ENCODE measurements at regions not wholly inside any gene's neighbourhood (a gene's known extent, or its start where the extent isn't known, plus 50 kb on each side); places are given as distances from the start of the nearest gene placed in this dataset.

GRCh38 chr1:83808536-83808935 lies 190.4 kb downstream of the TTLL7 start:
- TF ChIP-seq CBFB (CRISPR knock-in tag; IDR thresholded peaks at IDR 0.05; ENCODE audit: low read depth) (no peak), CTCF (IDR thresholded peaks at IDR 0.05) (no peak), FOXP4 (CRISPR knock-in tag; IDR thresholded peaks at IDR 0.05) (no peak), NR1H2 (CRISPR knock-in tag; IDR thresholded peaks at IDR 0.05) (no peak), E2F5 (CRISPR knock-in tag; IDR thresholded peaks at IDR 0.05) (no peak), ZBTB43 (CRISPR knock-in tag; IDR thresholded peaks at IDR 0.05) (no peak), ESRRA (CRISPR knock-in tag; IDR thresholded peaks at IDR 0.05; ENCODE audit: borderline replicate concordance) (no peak), ZNF232 (CRISPR knock-in tag; IDR thresholded peaks at IDR 0.05) (no peak)
- TF ChIP-seq, protein P1, sequence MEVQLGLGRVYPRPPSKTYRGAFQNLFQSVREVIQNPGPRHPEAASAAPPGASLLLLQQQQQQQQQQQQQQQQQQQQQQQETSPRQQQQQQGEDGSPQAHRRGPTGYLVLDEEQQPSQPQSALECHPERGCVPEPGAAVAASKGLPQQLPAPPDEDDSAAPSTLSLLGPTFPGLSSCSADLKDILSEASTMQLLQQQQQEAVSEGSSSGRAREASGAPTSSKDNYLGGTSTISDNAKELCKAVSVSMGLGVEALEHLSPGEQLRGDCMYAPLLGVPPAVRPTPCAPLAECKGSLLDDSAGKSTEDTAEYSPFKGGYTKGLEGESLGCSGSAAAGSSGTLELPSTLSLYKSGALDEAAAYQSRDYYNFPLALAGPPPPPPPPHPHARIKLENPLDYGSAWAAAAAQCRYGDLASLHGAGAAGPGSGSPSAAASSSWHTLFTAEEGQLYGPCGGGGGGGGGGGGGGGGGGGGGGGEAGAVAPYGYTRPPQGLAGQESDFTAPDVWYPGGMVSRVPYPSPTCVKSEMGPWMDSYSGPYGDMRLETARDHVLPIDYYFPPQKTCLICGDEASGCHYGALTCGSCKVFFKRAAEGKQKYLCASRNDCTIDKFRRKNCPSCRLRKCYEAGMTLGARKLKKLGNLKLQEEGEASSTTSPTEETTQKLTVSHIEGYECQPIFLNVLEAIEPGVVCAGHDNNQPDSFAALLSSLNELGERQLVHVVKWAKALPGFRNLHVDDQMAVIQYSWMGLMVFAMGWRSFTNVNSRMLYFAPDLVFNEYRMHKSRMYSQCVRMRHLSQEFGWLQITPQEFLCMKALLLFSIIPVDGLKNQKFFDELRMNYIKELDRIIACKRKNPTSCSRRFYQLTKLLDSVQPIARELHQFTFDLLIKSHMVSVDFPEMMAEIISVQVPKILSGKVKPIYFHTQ (CRISPR knock-in tag; IDR thresholded peaks at IDR 0.05), result no peak
- TF ChIP-seq, protein P2, sequence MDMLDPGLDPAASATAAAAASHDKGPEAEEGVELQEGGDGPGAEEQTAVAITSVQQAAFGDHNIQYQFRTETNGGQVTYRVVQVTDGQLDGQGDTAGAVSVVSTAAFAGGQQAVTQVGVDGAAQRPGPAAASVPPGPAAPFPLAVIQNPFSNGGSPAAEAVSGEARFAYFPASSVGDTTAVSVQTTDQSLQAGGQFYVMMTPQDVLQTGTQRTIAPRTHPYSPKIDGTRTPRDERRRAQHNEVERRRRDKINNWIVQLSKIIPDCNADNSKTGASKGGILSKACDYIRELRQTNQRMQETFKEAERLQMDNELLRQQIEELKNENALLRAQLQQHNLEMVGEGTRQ (CRISPR knock-in tag; IDR thresholded peaks at IDR 0.05), result no peak
- TF ChIP-seq, protein P3, sequence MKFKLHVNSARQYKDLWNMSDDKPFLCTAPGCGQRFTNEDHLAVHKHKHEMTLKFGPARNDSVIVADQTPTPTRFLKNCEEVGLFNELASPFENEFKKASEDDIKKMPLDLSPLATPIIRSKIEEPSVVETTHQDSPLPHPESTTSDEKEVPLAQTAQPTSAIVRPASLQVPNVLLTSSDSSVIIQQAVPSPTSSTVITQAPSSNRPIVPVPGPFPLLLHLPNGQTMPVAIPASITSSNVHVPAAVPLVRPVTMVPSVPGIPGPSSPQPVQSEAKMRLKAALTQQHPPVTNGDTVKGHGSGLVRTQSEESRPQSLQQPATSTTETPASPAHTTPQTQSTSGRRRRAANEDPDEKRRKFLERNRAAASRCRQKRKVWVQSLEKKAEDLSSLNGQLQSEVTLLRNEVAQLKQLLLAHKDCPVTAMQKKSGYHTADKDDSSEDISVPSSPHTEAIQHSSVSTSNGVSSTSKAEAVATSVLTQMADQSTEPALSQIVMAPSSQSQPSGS (CRISPR knock-in tag; IDR thresholded peaks at IDR 0.05; ENCODE audit: borderline replicate concordance, low read depth), result no peak
